Fibroblast of skin of back (primary cell): ENCODE measurements at regions not wholly inside any gene's neighbourhood (a gene's known extent, or its start where the extent isn't known, plus 50 kb on each side); places are given as distances from the start of the nearest gene placed in this dataset.
"Not testable (repeated sequence)": the region's sequence is repeated elsewhere in the genome, so short reads cannot be mapped to it uniquely, and the experiment has no call there.

Source experiments
- DNase-seq: peaks from one replicate; pipeline ENCODE4 v3.0.0-alpha.2; 2013

DNA sequence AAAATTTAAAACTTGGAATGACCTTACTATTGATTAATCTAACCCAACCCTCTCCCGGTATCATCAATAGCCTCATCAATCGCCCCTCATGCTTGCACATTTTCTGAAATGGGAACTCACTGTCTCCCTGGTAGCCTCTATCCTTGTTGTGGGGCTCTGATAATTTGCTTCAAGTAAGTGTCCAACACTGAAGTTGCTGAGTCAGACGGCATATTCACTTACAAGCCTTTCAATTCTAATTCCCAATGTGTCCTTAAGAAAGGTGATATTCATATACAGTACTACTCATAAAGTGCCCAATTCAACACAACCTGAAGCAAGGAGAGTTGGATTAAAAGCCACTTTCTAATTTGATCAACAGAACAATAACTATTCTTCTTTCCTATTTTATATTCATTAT lies 1146.1 kb upstream of the TMEM132C start:
- DNase-seq: no peak

DNA sequence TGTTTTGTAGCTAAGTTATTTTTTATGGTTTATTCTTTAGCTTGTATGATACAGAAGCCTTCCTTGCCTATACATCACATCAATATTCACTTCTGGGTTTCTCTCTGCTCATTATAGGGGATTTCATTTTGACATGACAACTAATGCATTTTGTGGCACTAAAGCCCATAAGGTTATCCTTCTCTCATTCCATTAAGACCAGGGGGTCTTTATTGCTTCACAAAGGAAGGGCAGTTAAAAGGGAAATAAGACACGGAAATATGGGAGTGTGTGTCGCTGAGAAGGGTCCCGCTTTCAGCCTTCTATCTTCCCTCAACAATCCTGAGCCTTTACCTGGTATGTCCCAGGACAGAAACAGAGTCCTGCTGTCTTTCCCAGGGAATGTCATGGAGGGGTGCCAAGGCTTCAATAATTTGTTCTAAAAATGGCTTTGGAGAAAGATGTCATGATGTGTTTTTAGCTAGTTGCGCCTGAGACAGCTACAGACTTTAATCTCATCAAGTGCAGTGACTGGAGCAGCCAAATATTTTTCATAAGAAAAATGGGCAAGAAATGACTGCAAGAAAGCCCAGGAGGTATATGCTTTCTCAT lies 1145.4 kb upstream of the TMEM132C start:
- no peak for DNase-seq

DNA sequence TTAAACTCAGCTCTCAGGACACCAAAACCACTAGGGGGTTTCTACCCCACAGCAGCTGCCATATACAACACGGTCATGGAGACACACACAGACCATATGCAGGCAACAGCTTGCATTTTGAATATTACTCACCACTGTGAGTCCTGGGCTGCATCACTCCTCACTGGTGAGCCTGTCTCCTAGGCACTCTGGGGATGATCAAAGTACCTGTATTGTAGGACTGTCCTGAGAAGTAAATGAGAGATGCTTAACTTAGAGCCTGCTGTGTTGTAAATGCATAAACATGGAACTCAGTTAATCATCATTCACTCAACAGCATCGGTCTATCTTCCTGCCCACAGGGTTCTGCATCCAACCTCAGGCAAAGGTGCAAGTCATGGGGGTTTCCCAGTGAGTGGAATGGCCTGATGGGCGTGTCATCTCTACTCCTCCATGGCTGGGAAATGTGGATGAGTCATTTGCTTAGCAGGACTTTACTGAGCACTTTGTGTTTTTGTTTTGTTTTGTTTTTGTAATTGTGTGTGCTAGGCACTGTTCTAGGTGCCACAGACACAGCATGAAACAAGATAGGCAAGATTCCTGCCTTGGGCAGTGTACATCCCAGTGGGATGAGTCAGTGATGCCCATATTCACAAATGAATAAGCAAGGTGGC lies 1141.2 kb upstream of the TMEM132C start:
- peak; percentile 79 for DNase-seq

DNA sequence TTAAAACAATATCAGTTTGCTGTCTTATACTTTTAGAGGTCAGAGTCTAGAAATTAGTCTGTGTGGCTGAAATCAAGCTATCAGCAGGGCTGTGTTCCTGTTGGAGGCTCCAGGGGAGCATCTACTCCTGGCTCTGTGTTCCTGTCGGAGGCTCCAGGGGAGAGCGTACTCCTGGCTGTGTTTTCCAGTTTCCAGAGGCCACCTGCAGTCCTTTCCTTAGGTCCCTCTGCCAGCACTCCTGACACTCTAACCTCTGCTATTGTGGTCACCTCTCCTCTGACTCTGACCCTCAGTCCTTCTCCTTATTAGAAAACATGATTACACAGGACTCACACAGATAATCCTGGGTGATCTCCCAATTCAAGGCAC lies 1140.7 kb upstream of the TMEM132C start:
- no peak for DNase-seq

DNA sequence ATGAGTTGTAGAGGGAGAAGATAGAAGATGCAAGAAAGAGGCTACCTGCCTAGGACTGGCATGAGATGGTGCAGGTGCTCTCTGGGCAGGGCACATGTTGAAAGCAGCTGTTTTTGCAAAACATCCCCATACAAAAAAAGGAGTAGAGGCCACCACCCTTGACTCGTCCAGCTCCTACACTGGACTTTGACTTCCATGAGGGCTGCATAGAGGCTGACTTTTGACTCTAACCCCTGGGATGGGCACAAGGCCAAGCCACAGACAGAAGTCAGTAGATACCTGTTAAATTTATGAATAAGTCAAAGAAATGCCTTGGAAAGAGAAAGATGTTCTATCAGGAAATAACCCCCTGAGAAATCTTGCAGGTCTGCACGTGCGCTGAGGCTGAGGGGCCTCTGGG lies 1139.1 kb upstream of the TMEM132C start:
- no peak for DNase-seq

DNA sequence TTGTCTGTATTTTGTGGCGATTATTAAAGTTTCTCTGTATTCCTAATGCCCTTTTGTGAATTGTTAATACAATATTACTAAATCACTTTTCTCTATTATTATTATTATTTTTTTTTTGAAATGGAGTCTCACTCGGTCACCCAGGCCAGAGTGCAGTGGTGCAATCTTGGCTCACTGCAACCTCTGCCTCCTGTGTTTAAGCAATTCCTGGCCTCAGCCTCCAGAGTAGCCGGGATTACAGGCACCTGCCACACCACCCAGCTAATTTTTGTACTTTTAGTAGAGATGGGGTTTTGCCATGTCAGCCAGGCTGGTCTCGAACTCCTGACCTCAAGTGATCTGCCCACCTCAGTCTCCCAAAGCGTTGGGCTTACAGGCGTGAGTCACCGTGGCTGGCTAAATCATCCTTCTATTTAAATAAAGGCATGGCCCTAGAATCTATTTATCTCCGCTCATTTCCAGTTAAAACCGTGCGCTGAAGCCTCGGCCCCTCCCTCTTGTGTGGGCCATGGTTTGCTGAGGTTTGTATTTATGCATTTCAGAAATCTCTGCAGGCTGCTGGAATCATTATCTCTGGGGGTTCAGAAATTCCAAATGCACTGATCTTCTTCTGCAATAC lies 1136.4 kb upstream of the TMEM132C start:
- no peak for DNase-seq

DNA sequence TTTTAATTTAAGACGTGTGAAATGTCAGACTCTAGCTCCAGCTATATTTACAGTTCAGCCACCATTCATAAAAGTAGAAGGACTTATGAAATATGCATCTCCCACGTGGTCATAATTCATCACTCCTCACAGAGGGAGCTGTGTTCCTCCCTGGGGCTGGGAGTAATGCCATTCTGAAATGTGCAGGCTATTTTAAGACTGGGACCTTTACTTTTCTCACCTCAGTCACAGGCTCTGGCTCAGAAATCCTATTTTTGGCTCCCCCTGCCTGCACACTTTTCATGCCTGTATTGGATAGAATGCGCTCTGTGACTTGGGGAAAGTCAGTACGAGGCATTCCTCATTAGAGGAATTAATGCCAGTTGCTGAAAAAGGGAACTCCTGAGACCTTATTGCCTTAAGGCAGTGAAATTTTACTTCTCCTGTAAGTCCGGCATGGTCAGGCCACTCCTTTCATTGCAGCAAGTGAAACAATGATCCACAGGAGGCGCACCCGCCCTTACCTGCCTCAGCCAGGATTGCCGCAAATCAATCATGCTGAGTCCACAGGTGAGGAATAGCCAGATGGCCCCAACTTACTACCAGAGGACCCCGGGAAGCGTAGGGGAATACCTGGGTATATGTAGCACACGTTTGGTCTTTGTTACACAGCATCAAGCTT lies 1133.2 kb upstream of the TMEM132C start:
- DNase-seq: no peak

DNA sequence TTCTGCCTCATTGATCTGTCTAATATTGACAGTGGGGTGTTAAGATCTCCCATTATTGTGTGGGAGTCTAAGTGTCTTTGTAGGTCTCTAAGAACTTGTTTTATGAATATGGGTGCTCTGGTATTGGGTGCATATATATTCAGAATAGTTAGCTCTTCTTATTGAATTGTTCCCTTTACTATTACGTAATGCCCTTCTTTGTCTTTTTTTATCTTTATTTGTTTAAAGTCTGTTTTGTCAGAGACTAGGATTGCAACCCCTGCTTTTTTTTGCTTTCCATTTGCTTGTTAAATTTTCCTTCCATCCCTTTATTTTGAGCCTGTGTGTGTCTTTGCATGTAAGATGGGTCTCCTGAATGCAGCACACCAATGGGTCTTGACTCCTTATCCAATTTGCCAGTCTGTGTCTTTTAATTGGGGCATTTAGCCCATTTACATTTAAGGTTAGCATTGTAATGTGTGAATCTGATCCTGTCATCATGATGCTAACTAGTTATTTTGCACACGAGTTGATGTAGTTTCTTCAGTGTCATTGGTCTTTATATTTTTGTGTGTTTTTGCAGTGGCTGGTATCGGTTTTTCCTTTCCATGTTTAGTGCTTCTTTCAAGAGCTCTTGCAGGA lies 1126.0 kb upstream of the TMEM132C start:
- not testable (repeated sequence) for DNase-seq

DNA sequence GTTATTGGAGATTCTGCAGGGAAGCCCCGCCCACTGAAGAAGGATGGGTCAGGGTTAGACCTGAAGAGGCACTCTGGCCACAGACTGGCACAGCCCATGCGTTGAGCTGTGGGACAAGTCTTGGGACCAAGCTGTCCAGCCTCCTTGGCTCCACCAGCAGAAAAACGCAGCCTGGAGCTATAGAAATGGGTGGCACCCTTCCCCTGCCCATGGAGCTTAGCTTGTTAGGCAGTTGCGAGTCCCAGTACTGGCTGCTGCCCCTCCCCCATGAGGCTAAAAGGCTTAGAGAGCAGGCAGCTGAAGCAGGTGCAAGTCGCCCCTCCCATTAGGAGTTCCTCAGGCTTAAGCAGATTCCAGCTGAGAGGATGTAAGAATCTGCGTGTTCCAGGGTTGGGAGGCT lies 1124.0 kb upstream of the TMEM132C start:
- no peak for DNase-seq

DNA sequence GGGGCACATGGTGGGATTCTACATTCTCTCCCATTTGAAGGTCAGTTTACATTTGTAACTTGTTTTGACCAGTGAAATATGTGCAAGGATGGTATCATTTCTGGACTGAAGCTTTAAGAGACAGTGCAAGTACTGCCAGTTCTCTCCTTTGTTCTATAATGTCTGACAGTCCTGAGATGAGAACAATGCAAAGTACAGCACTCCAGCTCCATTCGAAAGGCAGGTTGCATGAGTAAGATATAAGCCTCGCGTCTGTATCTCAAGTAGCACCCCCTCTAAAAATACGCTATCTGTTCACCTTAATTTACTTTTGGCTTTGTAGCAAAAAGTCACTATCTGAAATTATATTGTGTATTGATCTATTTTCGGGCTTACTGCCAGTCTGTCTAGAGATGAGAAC lies 1122.2 kb upstream of the TMEM132C start:
- DNase-seq: no peak

DNA sequence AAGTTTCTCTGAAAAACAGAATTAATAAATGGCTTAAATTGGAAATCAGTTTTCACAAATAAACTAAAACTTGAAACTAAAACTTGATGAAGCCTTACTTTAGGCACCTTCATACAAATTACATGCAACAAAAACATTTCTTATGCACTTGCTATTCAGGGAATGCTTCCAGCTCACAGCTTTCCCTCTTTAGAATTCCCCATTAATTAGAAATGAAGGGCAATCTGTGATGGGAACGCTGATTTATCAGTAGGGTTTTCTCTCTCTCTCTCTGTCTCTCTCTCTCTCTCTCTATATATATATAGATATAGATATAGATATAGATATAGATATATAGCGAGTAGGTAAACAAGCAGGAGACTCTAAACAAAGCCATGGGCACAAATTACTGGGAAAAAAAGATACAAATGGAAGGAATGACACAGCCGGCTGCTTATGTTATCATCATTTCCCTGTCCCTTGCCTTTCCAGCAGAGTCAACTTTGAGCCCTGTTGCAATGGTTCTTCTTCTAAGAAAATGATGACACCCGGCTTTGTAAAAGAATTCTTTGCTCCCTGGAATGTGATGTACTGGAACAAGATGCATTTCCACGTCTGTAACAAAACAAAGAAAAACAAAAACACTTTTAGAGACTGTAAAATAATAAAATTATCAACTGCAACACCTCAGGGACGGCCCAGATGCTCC lies 1121.6 kb upstream of the TMEM132C start:
- DNase-seq: no peak

DNA sequence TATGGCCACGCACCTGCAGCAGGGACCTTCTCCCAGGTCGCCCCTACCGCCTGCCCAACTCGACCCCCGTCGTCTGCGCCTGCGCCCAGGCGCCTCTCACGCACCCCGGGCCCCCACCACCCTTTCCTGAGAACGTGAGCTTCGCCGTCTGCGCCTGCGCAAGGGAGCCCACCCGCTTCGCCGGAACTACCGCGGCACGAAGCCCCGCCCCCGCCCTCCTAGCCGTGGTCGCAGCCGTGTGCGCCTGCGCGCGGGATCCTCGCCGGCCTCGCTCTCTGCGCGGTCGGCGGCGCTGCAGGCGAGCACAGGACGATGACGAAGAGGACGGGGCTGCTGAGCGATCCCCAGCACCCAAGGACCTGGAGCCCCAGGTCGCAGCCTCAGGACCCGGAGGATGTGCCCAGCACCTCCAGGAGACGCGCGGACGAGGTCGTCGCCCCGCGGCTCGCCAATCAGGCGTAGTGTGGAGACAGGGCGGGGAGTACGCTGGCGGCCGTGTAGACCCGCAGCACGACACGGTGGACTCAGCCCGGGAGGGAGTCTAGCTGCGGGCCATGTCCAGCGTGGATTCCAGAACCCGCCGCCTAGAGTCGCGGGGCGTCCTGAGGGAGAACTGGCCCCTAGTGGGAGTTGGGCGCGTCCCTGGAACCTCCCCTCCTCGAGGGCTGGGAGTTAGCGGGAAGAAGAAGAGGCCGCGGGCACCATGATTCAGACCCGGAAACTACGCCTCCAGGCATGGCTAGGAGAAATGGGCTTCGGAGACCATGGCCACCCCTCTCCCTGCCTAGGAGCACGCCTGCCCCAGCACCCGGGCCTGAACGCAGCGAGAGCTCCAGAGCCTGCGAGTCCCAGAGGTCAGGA lies 1120.8 kb upstream of the TMEM132C start:
- DNase-seq: peak; percentile 78

DNA sequence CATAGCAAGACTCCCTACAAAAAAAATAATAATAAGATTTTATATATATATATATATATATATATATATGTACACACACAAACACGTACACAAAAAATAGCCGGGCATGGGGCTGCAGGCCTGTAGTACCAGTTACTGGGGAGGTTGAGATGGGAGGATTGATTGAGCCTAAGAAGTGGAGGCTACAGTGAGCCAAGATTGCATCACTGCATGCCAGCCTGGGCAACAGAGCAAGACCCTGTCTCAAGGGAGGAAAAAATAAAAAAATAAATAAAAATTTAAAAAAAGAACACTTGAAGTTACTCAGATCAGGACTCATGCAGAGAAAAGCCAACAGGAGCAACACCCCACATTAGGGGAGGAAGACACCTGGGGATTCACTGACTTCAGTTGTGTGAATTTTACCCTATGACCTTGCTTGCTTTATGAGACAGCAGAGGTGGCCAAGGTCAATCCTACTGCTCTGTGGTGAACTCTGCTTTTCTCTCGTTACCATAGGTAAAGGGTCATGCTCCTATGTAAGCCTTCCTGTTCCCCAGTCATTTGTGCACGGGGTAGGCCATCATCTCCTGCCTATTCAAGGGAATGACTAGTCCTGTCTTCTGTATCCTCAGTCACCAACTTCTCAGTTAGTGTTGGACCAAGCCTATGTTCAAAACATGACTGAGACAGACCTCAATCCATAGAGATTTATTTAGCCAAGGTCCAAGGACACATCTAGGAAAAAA lies 1119.8 kb upstream of the TMEM132C start:
- no peak for DNase-seq

DNA sequence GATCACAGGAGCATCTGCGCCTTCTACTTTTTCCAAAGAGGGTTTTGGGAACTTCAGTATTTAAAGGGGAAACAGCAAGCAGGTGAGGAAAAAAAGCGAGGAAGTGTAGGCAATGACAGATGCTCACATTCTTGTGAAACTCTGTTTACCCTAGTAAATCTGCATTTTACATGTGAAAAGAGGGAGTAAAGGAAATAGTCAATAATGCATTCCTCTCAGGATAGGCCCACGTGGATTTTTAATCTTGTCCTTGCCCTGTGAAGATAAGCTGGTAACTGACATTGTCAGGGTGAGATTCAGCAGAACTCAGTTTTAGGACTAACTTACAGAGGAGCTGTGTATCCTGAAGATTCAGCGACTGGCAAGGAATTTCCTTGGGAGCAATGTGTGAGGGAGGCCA lies 1119.2 kb upstream of the TMEM132C start:
- DNase-seq: no peak

DNA sequence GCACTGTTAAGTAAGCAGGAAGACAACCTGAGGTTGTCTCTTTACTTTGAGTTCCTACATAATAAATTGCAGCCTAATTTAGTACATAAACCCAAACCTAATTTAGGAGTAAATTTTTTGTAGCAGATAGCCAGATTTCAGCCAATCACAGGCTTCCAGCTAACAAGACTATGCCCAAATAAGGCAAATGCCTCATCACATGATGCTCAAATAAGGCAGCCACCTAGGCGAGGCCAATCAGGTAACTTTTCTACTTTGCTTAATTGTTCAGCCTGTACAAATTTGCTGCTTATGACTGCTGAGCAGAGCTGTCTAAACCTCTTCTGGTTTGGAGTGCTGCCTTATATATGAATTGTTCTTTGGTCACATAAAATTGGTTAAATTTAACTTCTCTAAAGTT lies 1118.7 kb upstream of the TMEM132C start:
- no peak for DNase-seq

DNA sequence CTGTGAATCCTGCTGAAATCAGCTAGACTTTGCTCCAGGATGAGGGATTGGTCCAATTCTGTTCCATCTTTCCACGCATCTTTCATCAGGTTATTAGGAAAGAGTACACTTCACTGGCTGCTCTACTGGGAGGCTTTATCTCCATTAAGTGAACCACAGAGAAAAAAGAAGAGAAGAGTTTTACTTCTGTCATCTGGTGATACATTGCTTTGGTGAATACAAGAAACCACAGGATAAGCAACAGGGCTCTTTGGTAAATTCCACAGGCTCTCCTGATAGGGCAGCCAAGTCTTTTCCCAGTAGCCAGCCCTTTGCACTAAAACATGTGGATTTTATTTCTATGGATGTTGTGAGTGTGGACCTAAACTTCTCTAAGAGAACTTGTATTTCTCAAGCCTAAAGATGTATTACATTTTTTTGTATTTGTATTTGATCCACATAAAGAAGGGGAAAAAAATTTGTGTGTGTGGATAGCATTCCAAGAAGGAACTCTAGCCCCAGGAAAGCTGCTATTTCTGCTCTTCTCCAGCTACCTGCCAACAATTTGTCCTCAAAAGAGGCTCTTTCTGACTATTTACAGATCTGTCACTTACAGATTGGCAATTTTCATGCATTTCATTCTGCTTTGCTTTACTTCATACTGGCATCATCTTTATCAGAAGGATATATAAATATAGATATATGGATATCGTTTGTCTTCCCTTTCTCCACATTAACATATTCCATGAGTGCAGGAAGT lies 1117.6 kb upstream of the TMEM132C start:
- DNase-seq: peak; percentile 44

DNA sequence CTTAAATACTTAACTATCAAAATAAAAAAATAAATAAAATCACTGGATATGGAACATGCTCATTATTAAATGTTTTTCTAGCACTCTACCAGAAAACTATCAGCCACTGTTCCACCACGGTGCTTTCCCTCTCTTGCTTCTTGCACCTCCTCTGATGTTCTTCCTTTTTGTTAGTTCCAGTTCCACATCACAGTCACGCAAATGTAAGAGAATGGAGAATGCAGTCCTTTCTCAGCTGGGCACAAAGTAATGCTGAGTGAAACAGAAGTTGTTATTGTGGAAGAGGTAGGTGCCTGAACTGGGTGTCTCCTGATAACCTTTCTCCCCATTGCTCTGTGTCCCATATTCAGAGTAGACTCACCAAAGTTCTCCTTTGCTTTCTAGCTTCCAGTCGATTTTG lies 1116.9 kb upstream of the TMEM132C start:
- no peak for DNase-seq

DNA sequence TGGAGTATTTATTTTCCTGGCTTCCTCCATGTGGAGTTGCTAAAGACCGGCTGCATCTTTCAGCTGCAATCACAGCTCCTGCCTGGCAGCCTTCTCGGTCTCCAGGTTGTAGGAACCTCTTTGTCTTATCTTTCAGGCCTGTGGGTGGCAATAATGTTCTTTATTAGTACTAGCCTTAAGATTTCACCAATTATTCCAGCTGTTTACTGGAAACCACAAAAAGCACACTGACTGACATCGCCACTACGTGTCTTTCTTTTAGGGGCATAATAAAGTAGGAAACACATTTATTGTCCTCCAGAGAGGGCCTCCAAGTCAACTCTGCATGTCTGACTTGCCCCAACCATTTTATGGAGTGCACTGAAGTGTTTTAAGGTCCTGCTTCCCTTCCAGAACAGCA lies 1116.5 kb upstream of the TMEM132C start:
- no peak for DNase-seq

DNA sequence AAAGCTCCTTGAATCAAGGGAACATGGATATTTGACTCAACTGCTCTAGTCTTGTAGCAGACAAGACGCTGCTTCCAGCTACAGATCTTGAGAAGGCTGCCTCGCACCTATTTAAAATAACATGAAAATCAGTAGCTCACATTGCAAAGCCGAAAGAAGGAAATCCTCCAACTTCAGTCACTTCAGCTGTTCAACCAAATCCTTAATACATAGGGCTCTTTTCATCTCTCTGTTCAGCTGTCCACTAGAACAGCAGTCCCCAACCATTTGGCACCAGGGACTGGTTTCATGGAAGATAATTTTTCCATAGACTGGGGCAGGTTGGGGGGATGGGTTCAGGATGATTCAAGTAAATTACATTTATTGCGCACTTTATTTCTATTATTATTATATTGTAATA lies 1116.0 kb upstream of the TMEM132C start:
- DNase-seq: no peak

DNA sequence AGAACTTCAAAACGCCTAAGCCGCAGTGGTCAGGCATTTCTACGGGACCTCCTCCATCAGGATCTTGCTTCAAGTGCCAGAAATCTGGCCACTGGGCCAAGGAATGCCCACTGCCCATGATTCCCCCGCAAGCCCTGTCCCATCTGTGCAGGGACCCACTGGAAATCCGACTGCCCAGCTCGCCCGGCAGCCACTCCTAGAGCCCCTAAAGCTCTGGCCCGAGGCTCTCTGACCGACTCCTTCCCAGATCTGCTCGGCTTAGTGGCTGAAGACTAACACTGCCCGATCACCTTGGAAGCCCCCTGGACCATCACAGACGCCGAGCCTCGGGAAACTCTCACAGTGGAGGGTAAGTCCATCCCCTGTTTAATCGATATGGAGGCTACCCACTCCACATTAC lies 1113.0 kb upstream of the TMEM132C start:
- no peak for DNase-seq
